C4-2B (cell line): ENCODE measurements at regions not wholly inside any gene's neighbourhood (a gene's known extent, or its start where the extent isn't known, plus 50 kb on each side); places are given as distances from the start of the nearest gene placed in this dataset.

Experiments used
- CTCF ChIP-seq: fragments of 450-650 bp; conservative IDR thresholded peaks from 2 replicates; pipeline ENCODE4 v1.5.1; 2017; ENCODE audit warnings: mild to moderate bottlenecking
- ZFX ChIP-seq: fragments of 450-650 bp; IDR thresholded peaks from 2 replicates; pipeline ENCODE4 v1.6.1; 2017

- TF ChIP-seq CTCF (no peak), ZFX (no peak)
These were observed 188.8 kb upstream of the CADM1 start for GRCh38 chr11:115693002-115693401.
